Neural progenitor cell (in vitro differentiated cells): ENCODE measurements at regions not wholly inside any gene's neighbourhood (a gene's known extent, or its start where the extent isn't known, plus 50 kb on each side); places are given as distances from the start of the nearest gene placed in this dataset.

Source experiments
- CTCF ChIP-seq: fragments of 200-600 bp; sonication (generic); IDR thresholded peaks from 2 replicates; pipeline ENCODE4 v1.5.1; 2017; ENCODE audit warnings: antibody characterized with exemption, mild to moderate bottlenecking
- EZH2phosphoT487 ChIP-seq: fragments of 200-600 bp; sonication (generic); IDR thresholded peaks from 2 replicates; pipeline ENCODE4 v1.6.1; 2017; ENCODE audit warnings: antibody characterized with exemption

GRCh38 chr1:88098881-88099280 is 585.2 kb upstream of the PKN2 start:
- TF ChIP-seq CTCF: no peak
- TF ChIP-seq EZH2phosphoT487: no peak
